Right lobe of liver (tissue), 6 donors: ENCODE measurements at regions not wholly inside any gene's neighbourhood (a gene's known extent, or its start where the extent isn't known, plus 50 kb on each side); places are given as distances from the start of the nearest gene placed in this dataset.

Experiments
- ATAC-seq, 4 donors: fragments of 200-7000 bp; cut with Tn5 transposase; one replicate each; pipeline ENCODE4 v1.9.1; 2020; ENCODE audit warnings: mild to moderate bottlenecking in 4 of 4, moderate library complexity in 4 of 4
- DNase-seq, 3 donors: peaks; one replicate each; pipeline ENCODE4 v3.0.0-alpha.2; 2020
- H3K27ac ChIP-seq, 3 donors: fragments of 200-600 bp; one replicate each; pipeline ENCODE4 v1.8.0; 2022
- H3K27me3 ChIP-seq, 2 donors: fragments of 200-600 bp; one replicate each; pipeline ENCODE4 v1.8.0; 2022
- H3K36me3 ChIP-seq, 4 donors: fragments of 200-600 bp; sonication (generic) in 1 of 4; one replicate each; pipeline versions ENCODE4 v1.5.1 to v1.8.0; 2017 to 2022; ENCODE audit warnings: control low read depth in 1 of 4
- H3K4me1 ChIP-seq, 4 donors: fragments of 200-600 bp; sonication (generic) in 1 of 4; one replicate each; pipeline versions ENCODE4 v1.5.1 to v1.8.0; 2017 to 2022; ENCODE audit warnings: control low read depth in 1 of 4
- H3K4me3 ChIP-seq, 3 donors: fragments of 200-600 bp; one replicate each; pipeline ENCODE4 v1.8.0; 2022
- H3K9me3 ChIP-seq, 4 donors: fragments of 200-600 bp; sonication (generic) in 1 of 4; one replicate each; pipeline versions ENCODE4 v1.5.1 to v1.8.0; 2017 to 2022; ENCODE audit warnings: control low read depth in 1 of 4
- CTCF ChIP-seq, 4 donors: fragments of 200-600 bp in 3 of 4; fragments of 450-650 bp in 1 of 4; IDR thresholded peaks; one replicate each; pipeline versions ENCODE4 v1.5.1 to v1.8.0; 2016 to 2022; ENCODE audit warnings: antibody characterized with exemption in 4 of 4, mild to moderate bottlenecking in 2 of 4
- POLR2A ChIP-seq: fragments of 450-650 bp; IDR thresholded peaks from one replicate; pipeline ENCODE4 v1.6.1; 2017; ENCODE audit warnings: antibody characterized with exemption, mild to moderate bottlenecking
- WGBS: methylation state at CpG from one replicate; pipeline ENCODE4 v1.1.6; 2018; ENCODE audit warnings: low coverage, low lambda C conversion rate; ENCODE audit not compliant: insufficient coverage; ENCODE audit errors: missing lambda C conversion rate; 5-methylcytosine and 5-hydroxymethylcytosine counted together
- intact Hi-C, 2 donors: fragments of 100-400 bp; cut with DNase I; formaldehyde crosslinking; loops; one replicate each; pipeline versions ENCODE4 v1.11.2 to v1.14.1; 2022
- donor health status: DM: no; HTN: yes; CAD: no.
- donor health status: DM: no; HTN: no; CAD: no.
- donor health status: DM: no; HTN: no; CAD: no.
- donor health status: DM: no; HTN: yes; CAD: no.
- donor health status: DM: no; HTN: yes; CAD: no.

DNA sequence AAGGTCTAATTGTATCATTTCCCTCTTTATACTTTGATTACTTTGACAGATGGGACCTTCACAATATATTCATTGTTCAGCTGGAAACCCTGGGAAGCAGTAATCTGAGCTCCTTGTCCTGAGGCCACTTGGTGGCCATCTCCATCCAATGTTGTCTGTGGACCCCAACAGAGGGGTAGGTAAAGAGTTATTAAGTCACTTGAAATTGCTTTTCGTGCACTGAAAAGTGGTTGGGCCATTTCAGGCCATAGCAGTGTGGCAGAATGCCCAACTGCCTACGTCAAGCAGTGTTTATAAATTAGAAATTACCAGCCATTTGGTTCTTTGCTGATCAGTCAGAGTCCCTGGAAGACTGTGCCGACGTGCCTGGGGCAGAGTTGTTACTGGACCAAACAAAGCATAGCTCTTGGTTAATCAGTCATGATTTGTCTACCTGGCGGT lies 308.3 kb upstream of the USP25 start:
- TF ChIP-seq POLR2A (no peak), CTCF (IDR thresholded peaks at IDR 0.05) (no peak)
- peak in 1 of 3 donors; percentile 52 for DNase-seq

GRCh38 chr21:15421947-15422346 lies 307.8 kb upstream of the USP25 start:
- no peak for TF ChIP-seq POLR2A
- no peak for TF ChIP-seq CTCF (IDR thresholded peaks at IDR 0.05)
- no peak overlapping the region for H3K27ac ChIP-seq
- DNase-seq (no peak), ATAC-seq (no peak)
- peaks cover 0 to 5% (median 0%) of the 10 kb centered on the region in 4 donors for H3K36me3 ChIP-seq
- H3K9me3 ChIP-seq = no peaks in the 10 kb centered on the region
- H3K4me1 ChIP-seq = no peaks in the 10 kb centered on the region
- H3K27me3 ChIP-seq = no peaks in the 10 kb centered on the region
- intact Hi-C loops = no loop called here
- 73% methylated on average over 2 of the region's 2 CpGs for WGBS
- no peak overlapping the region for H3K4me3 ChIP-seq

More for the DNA sequence above, 308.3 kb upstream of the USP25 start:
- intact Hi-C loops = no loop called here
- Histone ChIP-seq H3K27ac (no peak overlapping the region), H3K4me1 (no peaks in the 10 kb centered on the region), H3K27me3 (no peaks in the 10 kb centered on the region), H3K4me3 (no peak overlapping the region), H3K36me3 (peaks cover 0 to 5% (median 0%) of the 10 kb centered on the region in 4 donors), H3K9me3 (no peaks in the 10 kb centered on the region)
- ATAC-seq = peak in 1 of 4 donors; percentile 70
- 46% methylated on average over 3 of the region's 5 CpGs for WGBS

DNA sequence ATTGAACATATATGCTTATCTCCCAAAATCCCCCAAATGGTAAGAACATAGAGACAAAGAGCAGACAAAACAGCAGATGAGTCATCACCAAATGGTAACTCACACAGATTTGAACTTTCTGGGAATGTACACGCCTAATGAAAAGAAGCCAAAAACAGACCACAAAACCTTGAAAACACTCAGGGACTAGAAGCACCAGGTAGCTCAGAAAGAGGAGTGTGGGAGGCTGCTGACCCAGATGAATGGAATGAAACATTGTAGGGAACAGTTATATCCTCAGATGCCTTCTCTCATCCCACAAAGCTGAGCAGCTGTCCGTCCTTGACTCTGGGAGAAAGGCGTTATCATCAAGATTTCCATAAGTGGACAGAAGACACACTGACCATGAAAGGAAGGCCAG lies 307.0 kb upstream of the USP25 start:
- Histone ChIP-seq H3K9me3 (no peaks in the 10 kb centered on the region), H3K36me3 (peaks cover 0 to 5% (median 0%) of the 10 kb centered on the region in 4 donors), H3K4me3 (no peak overlapping the region), H3K4me1 (no peaks in the 10 kb centered on the region), H3K27ac (no peak overlapping the region), H3K27me3 (no peaks in the 10 kb centered on the region)
- intact Hi-C loops = no loop called here
- no peak for ATAC-seq
- 43% methylated on average over 3 of the region's 3 CpGs for WGBS
- TF ChIP-seq CTCF (IDR thresholded peaks at IDR 0.05) = no peak
- TF ChIP-seq POLR2A = no peak
- no peak for DNase-seq

DNA sequence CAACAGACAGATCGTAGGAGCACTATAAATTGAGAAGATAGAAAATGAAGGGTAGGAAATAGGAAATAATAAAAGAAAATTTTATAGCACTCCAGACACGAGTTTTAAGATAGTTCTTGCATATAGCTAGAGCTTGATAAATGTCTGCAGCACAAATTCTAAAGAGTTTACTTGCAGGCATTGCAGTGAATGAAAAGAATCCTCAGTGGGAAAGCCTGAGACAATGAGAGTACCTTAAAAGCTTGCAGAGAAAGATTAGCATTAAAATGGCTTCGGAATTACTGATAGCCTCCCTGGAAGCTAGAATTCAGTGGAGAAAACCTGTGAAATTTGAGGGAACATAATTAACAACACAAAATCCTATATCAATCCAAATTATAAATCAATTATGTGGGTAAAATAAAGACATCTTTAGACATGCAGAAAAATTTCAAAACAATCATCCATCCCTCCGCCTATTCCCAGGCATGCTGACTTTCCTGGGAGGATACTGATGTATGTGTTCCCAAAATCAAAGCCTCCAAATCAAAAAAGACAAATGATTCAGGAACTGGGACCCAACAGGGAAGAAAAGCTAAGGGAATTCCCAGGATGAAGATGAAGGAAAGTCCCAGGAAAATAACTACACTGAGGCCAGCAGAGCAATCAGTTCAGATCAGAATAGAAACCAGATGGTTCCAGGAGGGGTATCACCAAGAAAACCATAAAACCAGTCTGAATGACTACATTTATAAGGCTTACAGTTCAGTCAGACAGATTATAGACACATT lies 305.9 kb upstream of the USP25 start:
- no peak overlapping the region for H3K27ac ChIP-seq
- H3K4me1 ChIP-seq = no peaks in the 10 kb centered on the region
- H3K27me3 ChIP-seq = no peaks in the 10 kb centered on the region
- WGBS = 84% methylated on average over 4 of the region's 4 CpGs
- no peak for ATAC-seq
- H3K36me3 ChIP-seq = peaks cover 0 to 5% (median 0%) of the 10 kb centered on the region in 4 donors
- TF ChIP-seq POLR2A (no peak), CTCF (IDR thresholded peaks at IDR 0.05) (no peak)
- no peaks in the 10 kb centered on the region for H3K9me3 ChIP-seq
- no peak for DNase-seq
- H3K4me3 ChIP-seq = no peak overlapping the region
- intact Hi-C loops = no loop called here
